ENCODE measurements at regions not wholly inside any gene's neighbourhood (a gene's known extent, or its start where the extent isn't known, plus 50 kb on each side); places are given as distances from the start of the nearest gene placed in this dataset.

- no TSS peak for BruUV-seq (replicated peaks)
- DNase-seq: no peak
- no CpG with 5 or more reads among the region's 2 CpGs for WGBS, 2 experiments (ENCODE audit: extremely low coverage in 2 of 2, insufficient read length in 1 of 2)
- Histone ChIP-seq H3K9me3 (ENCODE audit: control insufficient read depth, insufficient read depth, low read length) (no peaks in the 10 kb centered on the region), H2AFZ (replicated peaks; ENCODE audit: low read length, poor library complexity) (no peak overlapping the region), H2AK9ac (replicated peaks; ENCODE audit: low read depth, low read length, poor library complexity) (no peak overlapping the region), H4K5ac (ENCODE audit: low read depth, low read length) (no peak overlapping the region), H2BK120ac (ENCODE audit: low read depth, low read length) (no peak overlapping the region), H4K91ac (ENCODE audit: insufficient read depth, low read depth, low read length) (no peak overlapping the region), H3K9ac (ENCODE audit: low read depth, low read length) (no peak overlapping the region), H3K4ac (ENCODE audit: low read depth, low read length) (no peak overlapping the region), H3K14ac (replicated peaks; ENCODE audit: low read depth, low read length) (no peak overlapping the region; the same call in 1 of the 2 replicates), H3K4me1 (ENCODE audit: control insufficient read depth, insufficient read depth, low read length) (peaks cover 3% of the 10 kb centered on the region), H3K79me1 (ENCODE audit: low read depth in 1 of 2, low read length in 2 of 2) (no peaks in the 10 kb centered on the region), H4K8ac (ENCODE audit: low read depth in 2 of 2, low read length in 2 of 2) (no peak overlapping the region), H3K36me3 (ENCODE audit: control insufficient read depth, insufficient read depth, low read length) (no peaks in the 10 kb centered on the region), H3K23ac (ENCODE audit: low read depth, low read length) (peak overlapping the region; percentile 62; the same call in 1 of the 2 replicates), H3K4me2 (ENCODE audit: low read depth, low read length) (no peak overlapping the region), H3K9me1 (ENCODE audit: insufficient read depth, low read length) (no peaks in the 10 kb centered on the region), H3K56ac (ENCODE audit: extremely low read depth, insufficient read depth, low read length) (no peak overlapping the region), H2BK15ac (ENCODE audit: low read depth, low read length) (no peak overlapping the region), H2BK5ac (ENCODE audit: low read depth, low read length, poor library complexity, severe bottlenecking) (no peak overlapping the region), H3K4me3 (ENCODE audit: insufficient read depth, low read depth, low read length) (no peak overlapping the region), H4K20me1 (ENCODE audit: insufficient read depth, low read length) (no peaks in the 10 kb centered on the region), H3K27ac (ENCODE audit: insufficient read depth, low read length) (no peak overlapping the region), H3K18ac (ENCODE audit: low read depth, low read length) (no peak overlapping the region), H2BK20ac (ENCODE audit: low read depth, low read length) (no peak overlapping the region), H2AK5ac (ENCODE audit: low read depth, low read length) (no peak overlapping the region), H3K27me3 (ENCODE audit: control insufficient read depth, insufficient read depth, low read length) (no peaks in the 10 kb centered on the region)
- intact Hi-C loops (cut with micrococcal nuclease): loop anchor here (5.0 kb wide), 1 partner anchor 486 kb away; the partner anchor contains the start of gene JAG1
- dilution Hi-C loops (cut with HindIII; ENCODE audit: low sequenced_read_pairs, unreplicated experiment): no loop called here
- CTCF ChIA-PET: no interaction called here
- in situ Hi-C loops (cut with MboI; ENCODE audit: low sequenced_read_pairs): no loop called here
- ATAC-seq (ENCODE audit: low read depth): no peak
- POLR2A ChIA-PET (ENCODE audit: unreplicated experiment): no interaction called here
- TF ChIP-seq POLR2A (IDR thresholded peaks at IDR 0.05; ENCODE audit: low read depth, low read length): no peak
- TF ChIP-seq MAZ (IDR thresholded peaks at IDR 0.05; ENCODE audit: borderline replicate concordance, low read depth, low read length): no peak
- TF ChIP-seq MXI1 (IDR thresholded peaks at IDR 0.05; ENCODE audit: borderline replicate concordance, low read depth, low read length): no peak
- no peak for TF ChIP-seq RAD21 (IDR thresholded peaks at IDR 0.05; ENCODE audit: low read length)
- no peak for TF ChIP-seq RCOR1 (IDR thresholded peaks at IDR 0.05; ENCODE audit: insufficient replicate concordance, low read length)
Observed at GRCh38 chr20:11158589-11158988, 484.8 kb upstream of the JAG1 start.
